ENCODE measurements at regions not wholly inside any gene's neighbourhood (a gene's known extent, or its start where the extent isn't known, plus 50 kb on each side); places are given as distances from the start of the nearest gene placed in this dataset.

DNA sequence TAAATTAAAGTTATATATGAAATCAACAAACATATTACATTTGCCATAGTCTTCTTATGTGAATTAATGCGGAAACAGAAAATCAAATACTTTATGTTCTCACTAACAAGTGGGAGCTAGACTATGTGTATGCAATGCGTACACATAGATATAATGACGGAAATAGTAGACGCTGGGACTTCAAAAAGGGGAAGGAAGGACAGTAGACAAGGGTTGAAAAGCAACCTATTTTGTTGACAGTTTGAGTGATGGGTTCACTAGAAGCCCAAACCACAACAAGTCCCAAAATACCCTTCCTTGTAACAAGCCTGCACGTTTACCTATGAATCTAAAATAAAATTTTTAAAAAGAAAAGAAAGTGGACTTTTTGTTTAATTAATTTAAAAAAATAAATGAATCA lies 430.8 kb upstream of the CNTN5 start:
- TF ChIP-seq POLR2A (IDR thresholded peaks at IDR 0.05), result no peak
- TF ChIP-seq, protein P1, sequence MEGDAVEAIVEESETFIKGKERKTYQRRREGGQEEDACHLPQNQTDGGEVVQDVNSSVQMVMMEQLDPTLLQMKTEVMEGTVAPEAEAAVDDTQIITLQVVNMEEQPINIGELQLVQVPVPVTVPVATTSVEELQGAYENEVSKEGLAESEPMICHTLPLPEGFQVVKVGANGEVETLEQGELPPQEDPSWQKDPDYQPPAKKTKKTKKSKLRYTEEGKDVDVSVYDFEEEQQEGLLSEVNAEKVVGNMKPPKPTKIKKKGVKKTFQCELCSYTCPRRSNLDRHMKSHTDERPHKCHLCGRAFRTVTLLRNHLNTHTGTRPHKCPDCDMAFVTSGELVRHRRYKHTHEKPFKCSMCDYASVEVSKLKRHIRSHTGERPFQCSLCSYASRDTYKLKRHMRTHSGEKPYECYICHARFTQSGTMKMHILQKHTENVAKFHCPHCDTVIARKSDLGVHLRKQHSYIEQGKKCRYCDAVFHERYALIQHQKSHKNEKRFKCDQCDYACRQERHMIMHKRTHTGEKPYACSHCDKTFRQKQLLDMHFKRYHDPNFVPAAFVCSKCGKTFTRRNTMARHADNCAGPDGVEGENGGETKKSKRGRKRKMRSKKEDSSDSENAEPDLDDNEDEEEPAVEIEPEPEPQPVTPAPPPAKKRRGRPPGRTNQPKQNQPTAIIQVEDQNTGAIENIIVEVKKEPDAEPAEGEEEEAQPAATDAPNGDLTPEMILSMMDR (IDR thresholded peaks at IDR 0.05), result no peak
- TF ChIP-seq POLR2AphosphoS5 (IDR thresholded peaks at IDR 0.05), result no peak
- TF ChIP-seq EP300 (IDR thresholded peaks at IDR 0.05), result no peak

Measured in sigmoid colon (tissue), 4 donors.